ENCODE measurements at regions not wholly inside any gene's neighbourhood (a gene's known extent, or its start where the extent isn't known, plus 50 kb on each side); places are given as distances from the start of the nearest gene placed in this dataset.

GRCh38 chr15:101563176-101563796, 73.8 kb upstream of the PCSK6 start:
- H3K79me2 ChIP-seq (ENCODE audit: insufficient read depth), result no peaks in the 10 kb centered on the region
- H3K4me2 ChIP-seq, result no peak overlapping the region
- no peak overlapping the region for H3K9ac ChIP-seq
- no peaks in the 10 kb centered on the region for H3K9me3 ChIP-seq
- no peak overlapping the region for H2AFZ ChIP-seq (ENCODE audit: low read depth)
- H4K20me1 ChIP-seq (ENCODE audit: insufficient read depth), result no peaks in the 10 kb centered on the region
- POLR2A ChIA-PET, result no interaction called here
- DNase-seq, result no peak
- no peak overlapping the region for H3K4me3 ChIP-seq (ENCODE audit: low read depth in 2 of 2, low read length in 1 of 2)
- no peaks in the 10 kb centered on the region for H3K36me3 ChIP-seq (replicated peaks in 1 of 2; ENCODE audit: control insufficient read depth in 1 of 2, insufficient read depth in 2 of 2, low read length in 1 of 2)
- H3K4me1 ChIP-seq (ENCODE audit: control insufficient read depth in 1 of 2, insufficient read depth in 2 of 2, low read depth in 1 of 2, low read length in 1 of 2), result no peaks in the 10 kb centered on the region
- CTCF ChIA-PET, result no interaction called here
- no peak overlapping the region for H3K27ac ChIP-seq (ENCODE audit: low read depth in 2 of 2, low read length in 1 of 2)
- 26% methylated on average over 4 of the region's 4 CpGs for WGBS (ENCODE audit: low lambda C conversion rate)
- no peak for TF ChIP-seq RXRA (IDR thresholded peaks at IDR 0.05; ENCODE audit: borderline replicate concordance, low read depth)
- no peak for TF ChIP-seq NFIC (IDR thresholded peaks at IDR 0.05; ENCODE audit: borderline replicate concordance)
- no peak for TF ChIP-seq MXI1 (IDR thresholded peaks at IDR 0.05; ENCODE audit: low read depth, low read length)
- TF ChIP-seq GABPA (IDR thresholded peaks at IDR 0.05; ENCODE audit: low read depth), result no peak
- no peak for TF ChIP-seq CHD2 (IDR thresholded peaks at IDR 0.05; ENCODE audit: low read length, partially characterized antibody)
- no peak for TF ChIP-seq SMC3 (IDR thresholded peaks at IDR 0.05; ENCODE audit: low read depth, low read length)
- TF ChIP-seq, protein P1, sequence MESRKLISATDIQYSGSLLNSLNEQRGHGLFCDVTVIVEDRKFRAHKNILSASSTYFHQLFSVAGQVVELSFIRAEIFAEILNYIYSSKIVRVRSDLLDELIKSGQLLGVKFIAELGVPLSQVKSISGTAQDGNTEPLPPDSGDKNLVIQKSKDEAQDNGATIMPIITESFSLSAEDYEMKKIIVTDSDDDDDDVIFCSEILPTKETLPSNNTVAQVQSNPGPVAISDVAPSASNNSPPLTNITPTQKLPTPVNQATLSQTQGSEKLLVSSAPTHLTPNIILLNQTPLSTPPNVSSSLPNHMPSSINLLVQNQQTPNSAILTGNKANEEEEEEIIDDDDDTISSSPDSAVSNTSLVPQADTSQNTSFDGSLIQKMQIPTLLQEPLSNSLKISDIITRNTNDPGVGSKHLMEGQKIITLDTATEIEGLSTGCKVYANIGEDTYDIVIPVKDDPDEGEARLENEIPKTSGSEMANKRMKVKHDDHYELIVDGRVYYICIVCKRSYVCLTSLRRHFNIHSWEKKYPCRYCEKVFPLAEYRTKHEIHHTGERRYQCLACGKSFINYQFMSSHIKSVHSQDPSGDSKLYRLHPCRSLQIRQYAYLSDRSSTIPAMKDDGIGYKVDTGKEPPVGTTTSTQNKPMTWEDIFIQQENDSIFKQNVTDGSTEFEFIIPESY (IDR thresholded peaks at IDR 0.05; ENCODE audit: borderline replicate concordance, low read depth), result no peak
- no peak for TF ChIP-seq IRF3 (IDR thresholded peaks at IDR 0.05; ENCODE audit: low read depth, low read length)
- TF ChIP-seq, protein P2, sequence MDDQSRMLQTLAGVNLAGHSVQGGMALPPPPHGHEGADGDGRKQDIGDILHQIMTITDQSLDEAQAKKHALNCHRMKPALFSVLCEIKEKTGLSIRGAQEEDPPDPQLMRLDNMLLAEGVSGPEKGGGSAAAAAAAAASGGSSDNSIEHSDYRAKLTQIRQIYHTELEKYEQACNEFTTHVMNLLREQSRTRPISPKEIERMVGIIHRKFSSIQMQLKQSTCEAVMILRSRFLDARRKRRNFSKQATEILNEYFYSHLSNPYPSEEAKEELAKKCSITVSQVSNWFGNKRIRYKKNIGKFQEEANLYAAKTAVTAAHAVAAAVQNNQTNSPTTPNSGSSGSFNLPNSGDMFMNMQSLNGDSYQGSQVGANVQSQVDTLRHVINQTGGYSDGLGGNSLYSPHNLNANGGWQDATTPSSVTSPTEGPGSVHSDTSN (IDR thresholded peaks at IDR 0.05), result no peak
- TF ChIP-seq, protein P3, sequence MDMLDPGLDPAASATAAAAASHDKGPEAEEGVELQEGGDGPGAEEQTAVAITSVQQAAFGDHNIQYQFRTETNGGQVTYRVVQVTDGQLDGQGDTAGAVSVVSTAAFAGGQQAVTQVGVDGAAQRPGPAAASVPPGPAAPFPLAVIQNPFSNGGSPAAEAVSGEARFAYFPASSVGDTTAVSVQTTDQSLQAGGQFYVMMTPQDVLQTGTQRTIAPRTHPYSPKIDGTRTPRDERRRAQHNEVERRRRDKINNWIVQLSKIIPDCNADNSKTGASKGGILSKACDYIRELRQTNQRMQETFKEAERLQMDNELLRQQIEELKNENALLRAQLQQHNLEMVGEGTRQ (IDR thresholded peaks at IDR 0.05; ENCODE audit: borderline replicate concordance, low read depth, low read length), result no peak
- TF ChIP-seq MEF2A (IDR thresholded peaks at IDR 0.05; ENCODE audit: borderline replicate concordance, low read depth), result no peak
- no peak for TF ChIP-seq JUND (IDR thresholded peaks at IDR 0.05)
- no peak for TF ChIP-seq FOSL2 (IDR thresholded peaks at IDR 0.05; ENCODE audit: borderline replicate concordance, low read depth)
- no peak for TF ChIP-seq RCOR1 (IDR thresholded peaks at IDR 0.05; ENCODE audit: low read length)
- no peak for TF ChIP-seq RFX5 (IDR thresholded peaks at IDR 0.05; ENCODE audit: low read length)
- no peak for TF ChIP-seq NRF1 (IDR thresholded peaks at IDR 0.05; ENCODE audit: low read depth, low read length)
- TF ChIP-seq YY1 (IDR thresholded peaks at IDR 0.05; ENCODE audit: low read depth), result no peak
- TF ChIP-seq TEAD4 (IDR thresholded peaks at IDR 0.05; ENCODE audit: borderline replicate concordance, insufficient read depth), result no peak
- TF ChIP-seq, protein P4, sequence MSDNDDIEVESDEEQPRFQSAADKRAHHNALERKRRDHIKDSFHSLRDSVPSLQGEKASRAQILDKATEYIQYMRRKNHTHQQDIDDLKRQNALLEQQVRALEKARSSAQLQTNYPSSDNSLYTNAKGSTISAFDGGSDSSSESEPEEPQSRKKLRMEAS (IDR thresholded peaks at IDR 0.05; ENCODE audit: low read depth), result no peak
- H3F3A ChIP-seq (replicated peaks; ENCODE audit: insufficient read depth), result no peaks in the 10 kb centered on the region
- no peaks in the 10 kb centered on the region for H3K9me2 ChIP-seq
- H3K27me3 ChIP-seq (ENCODE audit: insufficient read depth), result no peaks in the 10 kb centered on the region; the same call in 1 of the 2 replicates

Measured in SK-N-SH (cell line).